ENCODE measurements at regions not wholly inside any gene's neighbourhood (a gene's known extent, or its start where the extent isn't known, plus 50 kb on each side); places are given as distances from the start of the nearest gene placed in this dataset.

DNA sequence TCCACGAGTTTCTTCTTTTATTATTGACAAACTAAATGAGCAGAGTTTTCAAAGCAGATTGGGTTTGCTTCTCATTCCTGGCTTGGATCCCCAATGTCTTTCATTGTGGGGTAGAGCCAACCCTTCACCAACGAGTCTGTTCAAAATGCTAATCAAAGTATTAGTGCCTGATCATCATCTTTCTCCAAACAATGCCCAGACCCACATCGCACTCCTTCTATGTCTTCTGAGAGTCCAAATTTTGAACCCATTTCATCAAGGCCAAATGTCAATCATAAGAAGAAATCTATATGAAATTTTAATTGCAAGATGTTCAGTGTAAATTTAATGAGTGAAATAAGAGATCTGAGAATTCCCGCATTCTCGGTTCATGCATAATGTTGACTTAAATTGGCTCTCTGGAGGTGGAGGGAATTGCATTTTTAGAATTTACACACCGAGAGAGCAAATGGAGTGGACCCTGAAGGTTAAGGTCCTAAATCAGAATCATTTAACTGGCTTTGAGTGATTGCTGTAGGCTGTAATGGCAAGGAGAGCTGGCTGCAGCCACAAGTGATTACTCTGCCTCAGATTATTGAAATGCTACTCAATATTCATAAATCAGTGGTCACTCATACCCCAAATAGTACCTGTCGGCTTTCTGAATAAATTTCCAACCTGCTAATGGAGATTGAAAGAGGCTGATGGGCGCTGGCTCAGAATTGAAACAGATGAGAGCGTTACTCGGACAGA lies 602.9 kb downstream of the TYW1 start (continued):
- TF ChIP-seq, protein P1, sequence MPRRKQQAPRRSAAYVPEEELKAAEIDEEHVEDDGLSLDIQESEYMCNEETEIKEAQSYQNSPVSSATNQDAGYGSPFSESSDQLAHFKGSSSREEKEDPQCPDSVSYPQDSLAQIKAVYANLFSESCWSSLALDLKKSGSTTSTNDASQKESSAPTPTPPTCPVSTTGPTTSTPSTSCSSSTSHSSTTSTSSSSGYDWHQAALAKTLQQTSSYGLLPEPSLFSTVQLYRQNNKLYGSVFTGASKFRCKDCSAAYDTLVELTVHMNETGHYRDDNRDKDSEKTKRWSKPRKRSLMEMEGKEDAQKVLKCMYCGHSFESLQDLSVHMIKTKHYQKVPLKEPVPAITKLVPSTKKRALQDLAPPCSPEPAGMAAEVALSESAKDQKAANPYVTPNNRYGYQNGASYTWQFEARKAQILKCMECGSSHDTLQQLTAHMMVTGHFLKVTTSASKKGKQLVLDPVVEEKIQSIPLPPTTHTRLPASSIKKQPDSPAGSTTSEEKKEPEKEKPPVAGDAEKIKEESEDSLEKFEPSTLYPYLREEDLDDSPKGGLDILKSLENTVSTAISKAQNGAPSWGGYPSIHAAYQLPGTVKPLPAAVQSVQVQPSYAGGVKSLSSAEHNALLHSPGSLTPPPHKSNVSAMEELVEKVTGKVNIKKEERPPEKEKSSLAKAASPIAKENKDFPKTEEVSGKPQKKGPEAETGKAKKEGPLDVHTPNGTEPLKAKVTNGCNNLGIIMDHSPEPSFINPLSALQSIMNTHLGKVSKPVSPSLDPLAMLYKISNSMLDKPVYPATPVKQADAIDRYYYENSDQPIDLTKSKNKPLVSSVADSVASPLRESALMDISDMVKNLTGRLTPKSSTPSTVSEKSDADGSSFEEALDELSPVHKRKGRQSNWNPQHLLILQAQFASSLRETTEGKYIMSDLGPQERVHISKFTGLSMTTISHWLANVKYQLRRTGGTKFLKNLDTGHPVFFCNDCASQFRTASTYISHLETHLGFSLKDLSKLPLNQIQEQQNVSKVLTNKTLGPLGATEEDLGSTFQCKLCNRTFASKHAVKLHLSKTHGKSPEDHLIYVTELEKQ (tag by site-specific recombination; IDR thresholded peaks at IDR 0.05; ENCODE audit: borderline replicate concordance): no peak
- TF ChIP-seq YY1 (tag by site-specific recombination; IDR thresholded peaks at IDR 0.05): no peak

DNA sequence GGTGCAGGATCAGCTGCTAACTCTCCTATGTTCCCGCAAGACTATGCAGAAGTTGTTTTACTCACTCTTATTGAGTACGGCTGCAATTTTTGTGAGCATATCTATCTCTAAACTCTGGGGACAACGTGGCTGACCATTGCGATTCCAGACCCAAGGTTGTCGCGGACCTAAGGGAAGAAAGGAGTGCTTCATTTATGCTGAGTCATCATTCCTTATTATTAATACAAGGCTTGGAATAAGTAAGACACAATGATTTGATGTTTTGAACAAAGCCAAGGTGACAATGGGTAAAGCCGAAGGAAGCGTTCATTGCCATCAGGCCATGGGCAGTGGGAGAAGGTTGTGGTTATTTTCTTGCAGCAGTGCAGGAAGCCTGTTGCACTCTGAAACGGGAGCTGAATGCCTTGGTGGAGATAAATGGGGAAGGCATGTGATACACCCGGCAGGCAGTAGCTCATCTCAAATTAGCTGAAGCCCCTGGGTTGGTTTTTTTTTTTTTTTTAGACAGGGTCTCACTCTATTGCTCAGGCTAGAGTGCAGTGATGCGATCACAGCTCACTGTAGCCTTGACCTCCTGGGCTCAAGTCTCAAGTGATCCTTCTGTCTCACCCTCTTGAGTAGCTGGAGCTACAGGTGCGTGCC lies 605.7 kb downstream of the TYW1 start:
- no peaks in the 10 kb centered on the region for H3K36me3 ChIP-seq (ENCODE audit: control insufficient read depth in 2 of 2, insufficient read depth in 1 of 2, low read length in 2 of 2)
- TF ChIP-seq, protein P2, sequence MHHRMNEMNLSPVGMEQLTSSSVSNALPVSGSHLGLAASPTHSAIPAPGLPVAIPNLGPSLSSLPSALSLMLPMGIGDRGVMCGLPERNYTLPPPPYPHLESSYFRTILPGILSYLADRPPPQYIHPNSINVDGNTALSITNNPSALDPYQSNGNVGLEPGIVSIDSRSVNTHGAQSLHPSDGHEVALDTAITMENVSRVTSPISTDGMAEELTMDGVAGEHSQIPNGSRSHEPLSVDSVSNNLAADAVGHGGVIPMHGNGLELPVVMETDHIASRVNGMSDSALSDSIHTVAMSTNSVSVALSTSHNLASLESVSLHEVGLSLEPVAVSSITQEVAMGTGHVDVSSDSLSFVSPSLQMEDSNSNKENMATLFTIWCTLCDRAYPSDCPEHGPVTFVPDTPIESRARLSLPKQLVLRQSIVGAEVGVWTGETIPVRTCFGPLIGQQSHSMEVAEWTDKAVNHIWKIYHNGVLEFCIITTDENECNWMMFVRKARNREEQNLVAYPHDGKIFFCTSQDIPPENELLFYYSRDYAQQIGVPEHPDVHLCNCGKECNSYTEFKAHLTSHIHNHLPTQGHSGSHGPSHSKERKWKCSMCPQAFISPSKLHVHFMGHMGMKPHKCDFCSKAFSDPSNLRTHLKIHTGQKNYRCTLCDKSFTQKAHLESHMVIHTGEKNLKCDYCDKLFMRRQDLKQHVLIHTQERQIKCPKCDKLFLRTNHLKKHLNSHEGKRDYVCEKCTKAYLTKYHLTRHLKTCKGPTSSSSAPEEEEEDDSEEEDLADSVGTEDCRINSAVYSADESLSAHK (tag by site-specific recombination; IDR thresholded peaks at IDR 0.05): no peak
- TF ChIP-seq ZNF133 (tag by site-specific recombination; IDR thresholded peaks at IDR 0.05) (no peak), ZNF660 (tag by site-specific recombination; IDR thresholded peaks at IDR 0.05) (no peak), ZNF24 (tag by site-specific recombination; IDR thresholded peaks at IDR 0.05) (no peak), ZFP41 (tag by site-specific recombination; IDR thresholded peaks at IDR 0.05; ENCODE audit: borderline replicate concordance) (no peak), ZNF23 (tag by site-specific recombination; IDR thresholded peaks at IDR 0.05; ENCODE audit: borderline replicate concordance) (no peak), SCRT1 (tag by site-specific recombination; IDR thresholded peaks at IDR 0.05; ENCODE audit: borderline replicate concordance) (no peak), SALL2 (tag by site-specific recombination; IDR thresholded peaks at IDR 0.05; ENCODE audit: borderline replicate concordance) (no peak), FEZF1 (tag by site-specific recombination; IDR thresholded peaks at IDR 0.05) (no peak), REPIN1 (tag by site-specific recombination; IDR thresholded peaks at IDR 0.05; ENCODE audit: low read depth) (no peak), ZBTB8A (tag by site-specific recombination; IDR thresholded peaks at IDR 0.05) (no peak)
- TF ChIP-seq, protein P3, sequence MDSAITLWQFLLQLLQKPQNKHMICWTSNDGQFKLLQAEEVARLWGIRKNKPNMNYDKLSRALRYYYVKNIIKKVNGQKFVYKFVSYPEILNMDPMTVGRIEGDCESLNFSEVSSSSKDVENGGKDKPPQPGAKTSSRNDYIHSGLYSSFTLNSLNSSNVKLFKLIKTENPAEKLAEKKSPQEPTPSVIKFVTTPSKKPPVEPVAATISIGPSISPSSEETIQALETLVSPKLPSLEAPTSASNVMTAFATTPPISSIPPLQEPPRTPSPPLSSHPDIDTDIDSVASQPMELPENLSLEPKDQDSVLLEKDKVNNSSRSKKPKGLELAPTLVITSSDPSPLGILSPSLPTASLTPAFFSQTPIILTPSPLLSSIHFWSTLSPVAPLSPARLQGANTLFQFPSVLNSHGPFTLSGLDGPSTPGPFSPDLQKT (IDR thresholded peaks at IDR 0.05; ENCODE audit: borderline replicate concordance, low read depth, low read length): no peak
- no peaks in the 10 kb centered on the region for H3K9me3 ChIP-seq (ENCODE audit: control insufficient read depth, insufficient read depth, low read depth, low read length)
- no peak overlapping the region for H3K4me3 ChIP-seq (ENCODE audit: low read depth, low read length)
- H3K4me1 ChIP-seq (ENCODE audit: control insufficient read depth, insufficient read depth, low read length): no peaks in the 10 kb centered on the region
- POLR2A ChIA-PET: no interaction called here
- CTCF ChIA-PET: no interaction called here
- no peak overlapping the region for H3K27ac ChIP-seq (ENCODE audit: extremely low read depth, low read depth, low read length)

Measured in HEK293 (cell line).